HuH-7 (cell line): ENCODE measurements at regions not wholly inside any gene's neighbourhood (a gene's known extent, or its start where the extent isn't known, plus 50 kb on each side); places are given as distances from the start of the nearest gene placed in this dataset.
"Not testable (repeated sequence)": the region's sequence is repeated elsewhere in the genome, so short reads cannot be mapped to it uniquely, and the experiment has no call there.

Experiments used
- DNase-seq: peaks from one replicate; pipeline ENCODE4 v3.0.0; 2011; ENCODE audit warnings: low spot score

DNA sequence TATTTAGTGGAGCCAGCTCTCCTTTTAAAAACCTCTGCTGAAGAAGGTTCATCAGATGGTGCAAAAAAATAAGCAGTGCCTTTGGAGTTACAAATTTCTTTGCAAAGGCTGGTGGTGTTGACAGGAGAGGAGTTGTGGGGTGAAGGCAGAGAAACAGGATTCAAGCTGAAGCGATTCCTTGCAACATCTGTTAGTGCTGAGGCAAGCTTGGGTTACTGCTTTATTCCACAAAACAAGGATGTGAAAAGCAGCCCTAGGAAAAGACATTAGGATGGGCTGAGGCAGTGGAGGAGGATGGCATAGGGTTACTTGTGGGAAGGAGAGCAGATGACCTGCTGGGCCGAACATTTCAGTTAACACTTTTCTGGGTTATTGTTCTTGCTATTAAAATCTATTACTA lies 390.7 kb downstream of the DLEU7 start:
- no peak for DNase-seq

DNA sequence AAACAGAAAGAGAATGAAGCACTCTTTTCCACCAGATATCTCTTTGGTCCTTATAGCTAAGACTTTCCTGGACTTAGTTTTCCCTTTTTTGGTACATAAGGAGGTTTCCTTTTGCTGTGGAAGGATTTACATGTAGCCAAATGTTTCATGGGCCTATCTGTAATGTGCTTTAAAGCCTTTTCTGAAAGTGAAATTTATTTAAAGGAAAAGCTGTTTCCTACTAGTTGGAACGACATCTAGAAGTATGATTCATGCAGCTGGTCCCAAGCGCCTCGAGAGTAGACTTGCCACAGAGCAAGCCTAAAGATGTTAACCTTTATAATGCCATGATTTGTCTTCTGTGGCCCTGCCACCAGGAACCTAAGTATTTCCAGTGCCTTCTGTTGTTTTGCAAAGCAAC lies 390.3 kb downstream of the DLEU7 start:
- DNase-seq: no peak

DNA sequence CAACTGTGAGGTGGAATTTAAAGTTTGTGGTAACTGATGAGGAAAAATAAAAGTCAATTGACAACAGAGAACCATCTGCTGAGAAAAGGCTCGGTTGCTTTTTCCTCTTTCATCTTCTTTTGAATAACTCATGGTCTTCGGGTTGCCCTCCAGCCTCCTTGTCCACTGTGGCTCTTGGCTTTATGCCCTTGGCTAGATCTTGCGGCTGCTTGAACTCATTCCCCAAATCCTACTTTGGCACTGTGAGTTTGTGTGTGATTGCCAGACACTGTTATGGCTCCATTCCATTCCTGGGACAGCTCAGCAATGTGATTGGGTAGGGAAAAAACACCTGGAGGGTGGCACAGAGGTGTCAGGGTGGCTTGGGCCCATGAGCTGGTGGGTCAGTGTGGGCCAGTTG lies 387.4 kb downstream of the DLEU7 start:
- no peak for DNase-seq

DNA sequence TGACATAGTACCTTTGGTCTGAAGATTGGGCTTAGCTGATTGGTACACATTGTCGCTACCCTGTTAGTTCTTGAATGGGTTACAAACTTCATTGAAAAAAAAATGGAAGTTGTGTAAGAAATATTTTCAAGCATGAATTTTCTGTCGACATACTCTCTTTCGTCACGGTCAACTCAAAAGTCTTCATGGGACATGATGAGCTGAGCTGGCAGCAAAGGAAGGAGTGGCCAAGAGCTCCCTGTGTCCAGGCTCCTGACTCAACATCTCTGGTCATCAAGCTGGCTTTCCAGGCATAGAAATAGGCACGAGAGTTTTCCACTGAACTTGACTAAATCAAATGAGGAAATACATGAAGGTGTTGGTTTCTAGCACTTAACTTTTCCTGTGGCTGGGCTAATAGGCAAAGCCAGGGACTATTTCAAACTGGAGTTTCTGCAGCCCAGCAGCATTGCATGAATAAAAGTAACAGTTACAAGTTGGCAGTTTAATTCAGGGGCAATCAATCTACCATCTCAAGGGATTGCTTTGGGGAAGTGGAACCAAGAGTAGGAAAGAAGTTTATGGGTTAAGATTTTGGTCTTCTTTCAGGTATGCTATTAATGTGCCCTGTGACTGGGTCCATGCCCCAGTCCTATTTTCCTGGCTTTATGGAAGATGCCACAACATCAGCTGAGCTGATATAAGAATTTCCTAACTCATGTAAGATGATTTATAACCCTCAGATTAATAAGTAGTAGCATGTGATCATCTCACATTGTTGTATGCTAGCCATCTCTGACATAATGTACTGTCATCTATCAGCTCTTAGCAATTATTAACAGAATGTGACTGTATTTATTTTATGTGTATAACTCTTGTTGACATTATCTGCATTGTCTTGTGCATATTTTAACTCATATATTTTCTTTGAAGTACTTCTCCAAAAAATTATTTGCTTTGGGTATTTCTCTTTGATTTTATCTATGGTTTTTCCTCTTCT lies 385.8 kb downstream of the DLEU7 start:
- no peak for DNase-seq

DNA sequence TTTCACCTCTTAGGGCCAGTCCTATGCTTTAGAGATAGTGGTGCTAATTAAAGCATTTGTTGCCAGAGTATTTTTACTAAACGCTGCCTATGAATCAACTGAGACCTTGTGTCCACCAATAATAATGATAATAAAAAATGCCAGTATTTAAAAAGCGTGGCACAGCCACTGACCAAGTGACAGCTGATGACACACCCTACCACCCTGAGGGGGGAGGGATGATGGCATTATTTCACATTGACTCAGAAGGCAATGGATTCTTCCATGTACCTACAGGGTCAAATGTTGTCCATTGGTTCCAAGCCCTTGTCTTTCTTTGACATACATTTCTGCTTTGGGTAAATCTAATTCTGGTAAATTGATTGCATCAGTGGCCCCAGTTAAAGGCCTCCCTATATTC lies 384.4 kb downstream of the DLEU7 start:
- no peak for DNase-seq

DNA sequence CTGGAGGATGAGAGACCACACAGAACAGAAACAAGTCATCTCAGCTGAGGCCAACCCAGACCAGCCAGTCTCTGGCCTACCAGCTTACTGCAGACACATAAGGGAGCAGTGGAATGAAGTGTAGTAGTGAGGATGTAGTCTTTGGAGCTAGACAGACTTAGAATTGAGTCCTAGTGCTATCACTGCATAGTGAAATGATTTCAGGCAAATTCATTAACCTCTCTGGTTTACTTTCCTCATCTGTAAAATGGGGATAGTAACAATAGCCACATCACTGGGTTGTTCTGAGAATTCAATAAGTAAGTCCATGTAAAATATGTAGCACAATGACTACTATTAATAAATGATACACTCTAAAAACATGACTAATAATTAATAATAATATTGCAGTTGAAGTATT lies 383.8 kb downstream of the DLEU7 start:
- no peak for DNase-seq

DNA sequence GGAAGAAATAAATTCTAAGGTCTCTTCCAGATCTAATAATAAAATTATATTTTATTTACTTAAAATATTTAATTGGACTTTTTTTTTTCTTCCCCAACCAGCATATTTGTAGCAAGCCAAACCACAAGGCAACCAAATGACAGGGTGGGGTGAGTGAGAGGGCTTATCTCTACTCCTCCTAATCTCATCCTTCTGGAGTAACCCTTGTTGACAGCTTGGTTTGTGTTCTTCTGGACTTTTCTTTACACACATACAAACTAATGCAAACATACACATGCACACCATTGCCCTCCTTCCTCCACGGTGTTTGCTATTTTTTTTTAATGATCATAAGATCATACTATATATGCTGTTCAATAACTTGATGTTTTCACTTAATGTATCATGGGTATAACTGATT lies 383.1 kb downstream of the DLEU7 start:
- DNase-seq: no peak

DNA sequence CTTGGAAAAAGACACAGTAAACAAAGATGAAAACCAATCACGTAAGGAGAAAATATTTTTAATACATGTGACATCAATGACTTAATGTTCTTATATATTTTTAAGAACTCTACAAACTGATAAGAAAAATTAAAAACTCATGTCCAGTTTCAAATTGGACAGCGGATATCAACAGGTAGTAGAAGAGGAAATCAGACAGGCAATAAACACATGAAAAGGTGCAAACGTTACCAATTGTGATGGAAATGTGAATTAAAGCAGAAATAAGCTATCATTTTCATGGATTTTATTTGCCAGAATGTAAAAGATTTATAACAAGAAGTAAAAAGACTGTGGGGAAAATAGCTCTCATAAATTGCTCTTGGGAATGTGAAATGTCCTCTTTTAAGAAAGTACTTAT lies 382.3 kb downstream of the DLEU7 start:
- no peak for DNase-seq

DNA sequence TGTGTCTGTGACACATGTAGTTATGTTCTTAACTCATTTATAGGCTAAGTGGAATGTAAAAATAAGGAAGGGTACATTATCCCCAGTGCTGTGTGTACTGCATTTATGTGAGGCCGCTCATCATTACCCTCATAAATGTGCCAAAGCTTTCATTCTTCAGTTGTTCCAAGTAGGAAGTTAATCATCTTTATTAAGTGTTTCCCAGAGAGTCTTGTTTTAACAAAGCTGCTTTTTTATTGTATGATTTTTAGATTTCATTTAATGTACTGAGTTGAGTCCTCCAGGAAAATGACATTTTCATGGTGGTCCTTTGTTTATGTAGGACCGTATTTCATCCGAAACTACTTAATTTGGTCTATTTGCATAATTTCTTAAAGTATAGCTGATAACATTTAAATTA lies 379.8 kb downstream of the DLEU7 start:
- DNase-seq: no peak

DNA sequence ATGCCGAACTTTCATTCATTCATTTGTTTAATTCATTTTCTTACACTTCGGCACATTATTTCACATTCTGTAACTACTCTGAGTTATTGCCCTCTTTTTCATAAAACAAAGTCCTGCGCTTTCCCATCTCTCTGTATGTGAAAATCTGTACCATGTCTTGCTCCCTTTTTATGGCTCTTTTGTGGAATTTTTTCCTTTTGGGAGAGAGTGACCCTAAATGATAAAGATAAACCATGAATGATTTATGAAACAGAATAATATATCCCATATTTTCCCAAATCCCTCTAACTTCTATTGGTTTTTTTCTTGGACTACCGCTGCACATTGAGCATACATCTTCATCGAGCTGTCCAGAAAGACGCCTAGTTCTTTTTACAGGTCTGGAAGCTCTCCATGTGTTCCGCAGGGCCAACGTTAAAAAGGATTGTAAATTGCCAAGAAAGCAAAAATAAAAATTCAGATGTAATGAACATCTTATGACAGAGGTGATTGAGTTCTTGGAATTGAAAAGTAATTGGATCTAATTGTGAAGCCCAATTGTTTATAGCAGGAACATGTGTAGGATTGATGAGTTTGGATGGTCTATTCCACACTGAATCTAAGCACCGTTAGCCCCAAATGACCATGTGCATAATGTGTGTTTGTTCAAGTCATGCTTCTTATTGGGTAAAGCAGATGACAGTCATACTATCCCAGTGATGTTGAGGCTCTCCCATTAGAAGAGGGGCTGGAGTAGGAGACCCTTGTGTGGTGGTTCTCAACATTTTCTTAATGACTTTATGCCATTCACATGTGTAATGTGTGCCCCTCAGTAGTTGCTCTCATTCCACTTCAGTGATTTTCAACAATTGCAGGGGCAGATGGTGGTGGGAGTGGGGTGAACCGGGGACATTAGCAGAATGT lies 378.9 kb downstream of the DLEU7 start:
- no peak for DNase-seq

DNA sequence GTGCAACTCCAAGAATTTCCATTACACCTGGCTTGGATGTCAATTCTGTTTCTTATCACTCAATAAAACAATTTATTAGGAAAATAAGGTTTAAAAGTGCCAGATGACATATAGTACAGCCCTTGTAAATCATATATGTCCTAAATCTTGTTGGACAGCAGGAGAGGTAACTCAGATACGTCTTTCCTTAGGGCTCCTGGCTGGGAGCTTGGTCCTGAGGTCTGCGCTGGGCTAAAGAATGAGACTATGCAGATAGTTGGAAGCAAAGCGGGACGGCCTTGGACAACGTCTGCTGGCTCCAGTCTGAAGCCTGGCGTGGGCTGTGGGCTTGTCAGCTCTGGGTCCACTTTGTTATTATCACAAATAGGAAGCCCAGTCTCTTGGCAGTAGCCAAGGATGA lies 377.0 kb downstream of the DLEU7 start:
- no peak for DNase-seq

DNA sequence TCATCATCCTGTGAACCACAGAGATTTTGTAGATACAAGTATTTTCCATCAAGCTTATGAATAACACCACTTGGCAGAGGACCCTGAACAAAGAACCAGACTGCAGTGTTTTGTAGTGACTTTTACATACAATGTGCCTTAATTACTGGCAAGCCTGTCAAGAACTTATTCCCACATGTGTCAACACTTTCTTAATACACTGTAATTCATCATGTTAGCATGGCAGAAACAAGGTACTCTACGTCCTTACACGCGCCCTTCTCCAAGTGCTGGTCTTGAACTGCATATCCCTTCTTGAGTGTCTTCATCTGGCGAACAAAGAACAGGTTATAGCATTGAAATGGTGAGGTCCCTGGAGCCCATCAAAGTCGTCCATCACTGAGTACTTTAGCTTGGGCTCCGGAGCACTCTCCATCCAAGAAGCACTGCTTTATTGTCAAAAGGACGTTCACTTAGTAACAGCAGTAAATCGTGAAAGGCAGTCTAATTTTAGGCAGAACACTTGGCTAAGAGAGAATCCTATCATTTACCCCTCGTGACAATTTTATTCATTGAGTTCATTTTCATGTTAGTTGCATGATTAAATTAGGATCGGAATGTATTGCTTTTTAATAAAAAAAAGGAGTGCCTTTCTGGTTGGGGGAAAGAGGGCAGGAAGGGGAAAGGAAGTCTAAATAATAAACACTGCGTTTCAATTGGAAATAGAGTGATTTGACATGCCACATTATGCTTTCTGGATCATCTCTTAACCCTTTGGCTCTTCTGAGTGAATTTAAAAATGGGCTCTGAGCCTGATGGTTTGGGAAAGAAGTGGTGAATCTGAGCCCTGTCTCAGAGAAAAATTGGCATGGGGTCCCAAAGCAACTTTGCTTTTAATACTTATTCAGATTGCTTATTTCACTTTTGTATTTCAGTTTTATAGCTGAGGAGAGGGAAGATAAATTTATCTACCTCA lies 376.1 kb downstream of the DLEU7 start:
- no peak for DNase-seq

DNA sequence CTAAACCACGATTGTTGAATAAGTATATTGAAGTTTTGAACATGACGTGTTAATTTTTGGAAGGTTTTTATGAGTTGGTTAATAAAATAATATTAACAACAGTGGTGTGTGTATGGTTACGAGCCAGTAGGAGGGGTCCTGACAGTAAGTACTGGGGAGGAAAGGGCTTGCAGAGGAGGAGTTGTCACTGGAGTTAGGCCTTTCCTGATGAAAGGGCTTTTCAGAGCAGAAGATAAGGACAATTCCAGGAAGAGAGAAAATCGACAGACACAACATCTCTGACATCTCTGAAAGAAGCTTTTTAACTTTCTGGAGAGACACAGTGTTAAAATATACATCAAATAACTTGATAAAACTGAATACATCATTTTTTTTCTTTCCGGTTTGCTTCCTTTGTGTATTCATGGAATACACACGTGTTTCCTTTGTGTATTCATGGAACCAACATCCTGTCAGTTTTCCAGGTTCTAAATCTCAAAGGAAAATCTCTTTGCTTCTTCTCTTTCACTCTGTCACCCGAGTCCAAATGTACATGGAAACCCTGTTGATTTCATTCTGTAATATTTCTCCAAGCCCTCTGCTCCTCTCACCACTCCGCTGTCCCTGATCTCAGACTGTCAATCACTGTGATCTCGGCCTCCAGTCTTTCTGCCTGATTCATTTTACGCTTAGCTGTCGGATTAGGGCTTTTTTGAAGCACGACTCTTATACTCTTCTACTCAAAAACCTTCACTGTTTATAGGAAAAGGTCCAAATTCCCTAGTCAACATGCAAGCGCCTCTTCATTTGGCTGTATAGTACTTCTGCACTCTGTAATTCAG lies 374.4 kb downstream of the DLEU7 start:
- DNase-seq: no peak

DNA sequence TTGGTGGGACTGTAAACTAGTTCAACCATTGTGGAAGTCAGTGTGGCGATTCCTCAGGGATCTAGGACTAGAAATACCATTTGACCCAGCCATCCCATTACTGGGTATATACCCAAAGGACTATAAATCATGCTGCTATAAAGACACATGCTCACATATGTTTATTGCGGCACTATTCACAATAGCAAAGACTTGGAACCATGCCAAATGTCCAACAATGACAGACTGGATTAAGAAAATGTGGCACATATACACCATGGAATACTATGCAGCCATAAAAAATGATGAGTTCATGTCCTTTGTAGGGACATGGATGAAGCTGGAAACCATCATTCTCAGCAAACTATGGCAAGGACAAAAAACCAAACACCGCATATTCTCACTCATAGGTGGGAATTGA lies 370.4 kb downstream of the DLEU7 start:
- DNase-seq: not testable (repeated sequence)

DNA sequence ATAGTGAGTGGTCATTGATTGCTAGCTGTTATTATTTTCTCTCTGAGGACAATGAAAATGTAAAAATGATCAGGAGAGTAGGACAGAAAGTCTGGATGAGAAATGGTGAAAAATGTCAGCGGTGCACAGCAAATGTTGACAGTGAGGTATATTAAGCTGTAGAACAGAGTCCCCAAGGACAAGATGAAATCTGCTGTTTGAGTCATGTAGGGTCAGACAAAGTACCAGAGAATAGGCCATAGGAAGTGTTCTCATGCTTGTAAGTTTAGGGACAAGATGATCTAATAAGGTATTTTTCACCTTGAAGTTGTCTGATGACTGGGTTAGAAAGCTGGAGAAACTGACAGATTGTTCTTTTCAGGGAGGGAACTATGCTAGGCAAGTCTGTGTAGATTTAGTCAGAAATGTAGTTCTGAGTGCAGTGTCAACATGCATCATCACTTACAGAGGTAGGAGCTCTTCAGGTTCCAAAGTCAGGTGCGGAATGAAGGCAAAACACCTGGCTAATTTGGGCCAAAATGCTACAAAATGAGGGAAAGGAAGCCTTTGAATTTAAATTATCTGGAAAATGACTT lies 369.3 kb downstream of the DLEU7 start:
- DNase-seq: no peak

DNA sequence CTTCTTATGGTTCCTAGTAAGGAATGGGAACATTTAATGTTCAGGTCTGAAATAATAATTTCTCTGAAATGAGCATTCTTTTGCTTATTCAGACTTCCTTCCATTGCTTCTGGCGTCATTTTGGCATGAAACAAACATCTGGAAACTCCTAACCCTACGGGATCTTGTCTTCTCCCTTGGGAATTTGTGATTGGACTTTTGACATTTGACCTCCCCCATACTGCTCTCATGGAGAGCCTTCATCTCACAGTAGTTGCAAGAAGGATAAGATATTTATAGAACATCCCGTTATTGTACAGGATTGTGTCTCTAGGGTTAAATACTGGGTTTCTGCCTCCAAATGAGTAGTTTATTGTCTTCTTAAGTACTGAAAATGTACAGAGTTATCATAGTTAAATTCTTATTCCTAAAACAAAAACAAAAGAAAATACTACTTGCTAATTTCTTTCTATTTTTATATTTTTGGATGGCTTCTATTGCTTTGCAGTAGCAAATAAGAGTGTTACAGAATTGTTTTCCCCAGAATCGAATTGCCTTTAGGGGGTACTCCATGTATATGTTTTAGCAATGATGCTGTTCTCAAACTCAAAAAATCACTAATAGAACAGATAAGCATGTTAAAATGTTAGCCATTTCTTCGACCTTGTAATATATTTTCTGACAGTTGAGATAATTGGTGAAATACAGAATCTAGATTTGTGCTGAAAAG lies 366.8 kb downstream of the DLEU7 start:
- DNase-seq: no peak

DNA sequence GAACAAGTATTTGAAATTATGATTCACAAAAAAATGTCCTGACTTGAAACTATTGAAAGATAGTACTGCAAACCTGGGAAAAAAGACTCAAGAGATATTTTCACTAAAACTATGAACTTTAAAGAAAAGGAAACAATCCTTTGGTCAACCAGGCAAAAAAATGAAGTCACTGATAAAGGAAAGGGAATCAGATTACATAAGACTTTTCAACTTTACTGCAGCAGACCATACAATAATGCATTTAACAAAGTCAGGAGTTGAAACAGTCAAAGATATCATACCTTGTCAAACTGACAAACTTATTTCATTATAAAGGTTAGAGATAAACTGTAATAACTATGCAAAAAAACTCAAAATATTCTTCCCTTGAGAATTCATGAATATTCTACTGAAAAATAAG lies 361.6 kb downstream of the DLEU7 start:
- no peak for DNase-seq

DNA sequence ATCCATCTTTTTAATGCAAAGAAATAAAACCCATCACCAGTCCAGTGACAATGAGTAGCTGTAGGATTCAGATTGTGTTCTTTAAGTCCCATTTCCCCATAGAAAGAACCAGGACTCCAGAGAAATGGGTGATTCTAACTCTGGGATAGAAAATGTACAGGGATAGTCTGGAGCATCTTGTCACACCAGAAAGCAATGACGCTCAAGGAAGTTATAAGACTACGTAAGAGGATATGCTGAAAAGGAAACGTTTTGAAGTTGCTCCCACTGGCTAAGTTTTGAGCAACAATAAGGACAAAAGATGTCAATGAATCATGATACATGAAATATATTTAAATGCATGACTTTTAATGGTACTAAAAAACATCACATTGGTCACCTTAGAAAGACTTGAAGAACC lies 360.1 kb downstream of the DLEU7 start:
- DNase-seq: no peak

DNA sequence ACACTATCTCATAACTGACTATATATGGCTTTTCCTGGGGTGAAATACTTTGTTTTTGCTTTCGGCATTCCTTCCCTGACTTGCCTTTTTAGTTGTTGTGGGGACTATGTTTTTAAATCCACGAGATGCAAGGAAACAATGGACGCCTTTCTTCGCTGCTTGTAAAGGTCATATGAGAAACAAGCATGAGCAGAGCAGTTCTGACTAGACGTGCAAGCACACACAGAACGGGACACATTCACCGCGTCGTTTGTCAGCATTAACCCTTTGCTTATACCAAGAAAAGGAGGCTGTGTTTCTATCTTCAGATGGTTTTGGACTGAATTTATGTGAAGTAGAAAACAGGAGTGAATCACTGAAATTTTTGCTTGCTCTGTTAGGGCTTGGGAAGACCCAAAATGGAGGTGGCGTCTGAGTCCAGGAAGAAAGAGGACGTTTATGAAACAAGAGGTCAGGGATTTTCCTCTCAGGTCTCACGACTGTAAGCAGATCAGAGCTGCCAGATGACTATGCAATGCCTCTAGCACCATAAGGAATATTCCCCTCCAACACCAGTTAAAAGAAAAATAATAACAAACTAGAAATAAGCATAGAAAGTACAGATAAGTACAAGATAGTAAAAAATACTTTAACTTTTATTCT lies 358.9 kb downstream of the DLEU7 start:
- no peak for DNase-seq
